HT-29 (cell line): ENCODE measurements at regions not wholly inside any gene's neighbourhood (a gene's known extent, or its start where the extent isn't known, plus 50 kb on each side); places are given as distances from the start of the nearest gene placed in this dataset.
"Not testable (repeated sequence)": the region's sequence is repeated elsewhere in the genome, so short reads cannot be mapped to it uniquely, and the experiment has no call there.

Experiments used
- DNase-seq: peaks from one replicate; pipeline ENCODE4 v3.0.0-alpha.2; 2015; ENCODE audit warnings: low spot score

DNA sequence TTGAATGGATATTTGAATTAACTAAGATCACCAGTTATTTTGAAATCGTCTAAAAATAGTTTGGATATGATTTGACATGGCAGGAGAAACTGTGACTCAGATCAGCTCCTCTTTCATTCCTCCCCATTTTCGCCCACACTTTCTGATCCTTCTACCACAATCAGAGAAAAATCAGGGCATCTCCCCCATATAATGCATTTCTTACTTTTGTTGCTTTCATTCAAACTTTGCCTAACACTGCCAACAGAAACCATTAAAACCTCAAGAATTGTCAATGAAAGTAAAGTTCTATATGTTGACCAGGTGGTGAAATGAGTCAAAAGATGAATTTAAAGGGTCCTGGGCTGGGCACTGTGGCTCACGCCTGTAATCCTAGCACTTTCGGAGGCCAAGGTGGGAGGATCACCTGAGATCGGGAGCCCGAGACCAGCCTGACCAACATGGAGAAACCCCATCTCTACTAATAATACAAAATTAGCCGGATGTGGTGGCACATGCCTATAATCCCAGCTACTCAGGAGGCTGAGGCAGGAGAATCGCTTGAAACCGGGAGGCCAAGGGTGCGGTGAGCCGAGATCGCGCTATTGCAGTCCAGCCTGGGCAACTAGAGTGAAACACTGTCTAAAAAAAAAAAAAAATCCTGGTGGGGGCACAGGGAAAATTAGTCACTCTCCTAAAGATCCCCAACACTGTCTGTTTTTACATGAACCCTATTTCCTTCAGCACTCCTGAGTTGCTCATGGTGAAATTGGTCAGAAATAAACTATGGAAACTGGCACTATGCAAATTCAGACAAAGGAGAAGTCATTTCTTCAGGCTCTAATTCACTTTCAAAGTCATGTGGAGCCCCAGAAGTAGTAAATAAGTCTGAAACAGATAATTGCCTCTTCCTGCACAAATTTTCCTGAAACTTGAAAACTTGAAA is 122.8 kb upstream of the NOCT start:
- no peak for DNase-seq

DNA sequence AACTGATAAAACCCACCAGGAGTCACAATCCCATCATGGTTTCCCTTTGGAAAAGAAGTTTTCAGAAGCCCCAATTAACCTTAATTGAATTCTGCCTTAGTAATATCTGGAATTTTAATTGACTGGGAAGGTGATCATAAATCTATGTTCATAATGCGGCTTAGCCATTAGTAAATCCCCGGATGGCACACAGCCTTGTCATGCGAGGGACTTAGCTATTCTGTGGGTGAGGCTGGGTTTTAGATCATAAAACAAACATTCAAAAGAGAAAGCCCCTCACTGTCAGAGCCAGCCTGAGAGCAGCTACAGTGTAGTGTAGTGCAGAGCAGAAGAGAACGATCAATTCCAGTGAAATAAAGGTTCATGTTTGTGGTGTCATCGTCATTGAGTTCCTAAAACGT is 124.0 kb upstream of the NOCT start:
- DNase-seq, result no peak

DNA sequence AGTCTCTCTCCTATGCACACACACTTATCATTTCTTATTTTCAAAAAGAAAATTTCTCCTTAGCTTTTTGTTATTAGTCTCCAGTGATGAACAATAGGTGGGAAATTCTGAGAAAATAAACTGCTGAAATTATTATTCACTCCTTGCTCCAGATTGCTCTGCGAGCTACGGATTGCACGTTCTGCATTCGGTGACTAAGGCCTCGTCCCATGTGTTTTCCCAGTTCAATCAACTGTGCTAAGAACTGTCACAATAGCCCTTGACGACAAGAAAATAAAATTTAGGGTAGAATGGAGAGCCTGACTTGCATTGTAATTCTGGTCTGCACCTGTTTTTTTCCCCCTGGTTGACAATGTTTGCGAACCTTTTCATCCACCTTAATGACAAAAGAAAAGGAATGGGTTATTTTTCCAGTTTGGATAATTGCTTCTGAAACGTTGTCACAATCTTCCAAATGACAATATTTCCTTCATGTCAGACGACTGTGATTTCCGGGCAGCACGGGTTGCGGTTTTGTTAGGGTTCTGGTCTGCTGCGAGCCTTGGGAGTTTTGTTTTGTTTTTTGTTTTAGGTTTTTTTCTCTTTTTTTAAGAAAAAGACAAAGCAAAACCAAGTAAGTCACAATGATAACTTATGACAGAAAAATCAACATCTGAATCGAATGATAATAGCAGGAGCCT is 124.5 kb upstream of the NOCT start:
- DNase-seq, result no peak

DNA sequence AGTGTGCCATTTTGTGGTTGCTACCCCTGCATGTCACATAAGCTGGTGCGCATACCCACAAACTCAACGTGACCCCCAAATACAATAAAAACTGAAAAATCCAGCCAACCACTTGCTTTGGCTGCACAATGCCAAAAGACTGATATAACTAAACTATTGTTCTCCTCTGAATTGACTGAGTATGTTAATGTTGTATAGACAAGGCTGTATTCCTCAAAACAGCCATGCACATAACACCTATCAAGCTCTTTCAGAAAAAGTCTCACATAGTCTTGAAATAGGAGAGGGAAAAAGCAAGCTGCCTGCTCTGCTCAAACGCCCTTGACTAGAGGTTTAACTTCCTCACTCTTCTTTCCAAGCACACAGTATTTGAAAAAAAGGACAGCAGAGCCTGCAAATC is 126.4 kb upstream of the NOCT start:
- DNase-seq, result no peak

DNA sequence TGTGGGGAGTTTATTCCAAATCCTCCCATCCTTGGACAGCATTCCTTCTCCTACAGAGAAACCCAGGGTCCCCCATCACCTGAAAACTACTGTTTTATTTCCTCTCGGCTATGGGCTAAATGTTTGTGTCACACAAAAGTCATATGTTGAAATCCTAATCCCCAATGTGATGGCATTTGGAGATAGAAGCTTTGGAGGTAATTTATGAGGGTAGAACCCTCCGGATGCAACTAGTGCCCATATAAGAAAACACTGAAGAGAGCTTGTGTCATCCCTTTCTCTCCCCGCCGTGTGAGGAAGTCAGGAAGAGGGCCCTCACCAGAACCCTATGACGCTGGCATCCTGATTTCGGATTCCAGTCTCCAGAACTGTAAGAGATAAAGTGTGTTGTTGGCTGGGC is 127.8 kb upstream of the NOCT start:
- DNase-seq, result no peak

DNA sequence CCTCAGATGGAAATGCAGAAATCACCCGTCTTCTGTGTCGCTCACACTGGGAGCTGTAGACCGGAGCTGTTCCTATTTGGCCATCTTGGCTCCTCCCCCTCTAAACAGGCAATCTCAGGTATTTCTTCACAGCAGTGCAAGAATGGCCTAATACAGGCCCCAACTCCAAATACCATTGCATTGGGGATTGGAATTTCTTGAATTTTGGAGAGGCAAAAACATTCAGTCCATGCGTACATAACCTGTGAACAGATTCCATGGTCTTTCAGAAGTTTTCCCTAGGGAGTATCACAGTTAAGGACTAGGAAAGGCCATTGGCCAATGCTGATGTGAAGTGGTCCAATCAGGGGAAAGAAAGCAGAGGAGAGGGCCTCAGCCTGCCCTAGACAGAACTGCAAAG is 128.2 kb upstream of the NOCT start:
- no peak for DNase-seq

DNA sequence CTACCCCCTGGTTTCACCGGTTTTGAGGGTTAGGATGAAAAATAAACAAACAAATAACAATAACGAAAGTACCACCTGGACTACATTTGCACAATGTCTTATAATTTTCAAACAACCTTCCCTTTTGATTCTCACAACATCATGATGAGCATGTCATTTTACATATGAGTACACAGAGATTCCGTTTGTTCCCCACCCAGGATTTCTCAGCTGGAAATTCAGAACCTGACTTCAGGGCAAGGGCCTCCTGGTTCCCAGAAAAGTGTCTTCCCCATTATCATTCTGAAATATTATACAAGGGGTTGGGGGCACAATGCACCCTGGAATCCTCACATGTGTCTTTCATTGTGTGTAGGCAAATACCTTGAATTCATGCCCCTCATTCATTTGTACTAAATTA is 135.8 kb upstream of the NOCT start:
- DNase-seq, result no peak

DNA sequence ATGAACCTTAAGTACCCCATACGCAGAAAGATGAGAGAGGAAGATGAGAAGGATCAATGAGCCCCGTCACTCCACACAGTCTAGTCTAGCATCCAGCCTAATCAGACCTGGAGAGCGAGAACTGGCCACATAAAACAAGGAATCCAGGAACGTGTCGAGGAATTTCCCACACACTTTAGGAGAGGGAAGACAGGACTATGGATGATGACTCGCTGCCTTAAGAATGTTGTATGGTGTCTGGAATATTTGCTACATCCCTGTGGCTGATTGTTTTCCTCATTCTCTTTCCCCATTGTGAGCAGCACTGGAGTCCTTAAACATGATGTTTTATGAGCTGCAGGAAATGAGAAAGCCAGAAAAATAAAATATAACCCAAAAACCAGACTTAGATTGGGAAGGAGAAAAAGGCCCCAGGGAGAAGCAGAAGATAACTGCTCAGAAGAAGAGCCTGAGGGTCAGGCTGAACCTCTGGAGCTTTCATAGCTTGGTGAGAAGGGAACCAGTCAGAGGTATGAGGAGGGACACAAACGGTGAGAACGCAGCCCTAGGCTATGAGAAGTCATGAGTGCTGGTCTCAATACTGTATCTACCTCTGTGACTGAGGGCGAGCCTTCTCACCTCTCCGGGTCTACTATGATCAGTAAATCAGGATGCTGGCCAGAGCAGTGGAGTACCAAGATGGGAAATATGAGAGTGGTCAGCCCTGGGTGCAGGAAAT is 139.5 kb upstream of the NOCT start:
- no peak for DNase-seq

DNA sequence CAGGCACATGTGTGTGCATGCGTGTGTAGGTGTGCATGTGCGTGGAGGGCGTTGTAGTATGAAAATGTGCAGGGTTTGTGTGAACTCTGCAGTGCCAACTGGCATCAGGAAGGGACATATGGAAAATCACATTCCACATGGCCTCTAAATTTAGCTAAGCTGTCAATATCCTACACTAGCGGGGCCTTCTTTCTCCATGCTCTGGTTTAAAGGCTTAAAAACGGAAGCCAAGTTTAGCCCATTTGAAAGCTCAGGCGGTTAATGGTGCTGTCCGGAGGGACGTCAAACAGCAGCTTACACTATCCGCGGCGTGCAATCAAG is 144.1 kb upstream of the NOCT start:
- DNase-seq, result no peak

DNA sequence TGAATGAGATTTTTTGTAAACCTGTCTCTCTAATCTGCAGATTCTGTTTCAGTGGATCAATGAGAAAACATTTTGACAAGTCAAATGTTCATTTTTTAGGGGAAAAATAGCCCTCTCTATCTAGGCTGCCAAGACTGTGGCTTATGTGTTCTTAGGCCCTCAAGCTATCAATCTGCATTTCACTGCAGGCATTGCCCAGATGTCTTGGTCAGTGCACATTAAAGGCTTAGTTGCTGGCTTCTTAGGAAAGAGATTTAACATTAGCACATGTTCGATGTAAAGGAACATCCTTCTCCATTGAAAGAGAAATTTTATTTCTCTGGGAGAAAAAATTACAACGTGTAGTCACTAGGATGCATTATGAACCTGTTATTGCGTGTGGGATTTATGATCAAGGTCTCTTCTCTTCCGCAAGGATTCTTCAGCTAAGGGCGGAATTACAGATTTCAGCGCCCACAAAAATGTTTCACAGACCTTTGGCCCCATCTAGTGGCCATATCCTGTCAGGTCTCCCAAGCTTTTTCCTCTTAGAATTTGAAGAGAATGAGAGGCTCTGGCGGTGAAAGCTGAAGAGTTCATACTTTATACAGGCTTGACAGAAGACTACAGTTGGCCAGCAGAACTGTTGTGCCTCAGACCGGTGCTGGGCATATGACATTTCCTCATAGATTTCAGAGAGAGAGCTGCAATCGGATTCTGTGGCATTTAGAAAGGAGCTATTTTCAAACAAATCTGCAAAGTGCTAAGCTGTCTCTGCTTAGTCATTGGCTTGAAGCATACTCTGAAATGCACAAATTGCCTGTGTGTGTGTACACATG is 144.6 kb upstream of the NOCT start:
- peak; percentile 94 for DNase-seq

DNA sequence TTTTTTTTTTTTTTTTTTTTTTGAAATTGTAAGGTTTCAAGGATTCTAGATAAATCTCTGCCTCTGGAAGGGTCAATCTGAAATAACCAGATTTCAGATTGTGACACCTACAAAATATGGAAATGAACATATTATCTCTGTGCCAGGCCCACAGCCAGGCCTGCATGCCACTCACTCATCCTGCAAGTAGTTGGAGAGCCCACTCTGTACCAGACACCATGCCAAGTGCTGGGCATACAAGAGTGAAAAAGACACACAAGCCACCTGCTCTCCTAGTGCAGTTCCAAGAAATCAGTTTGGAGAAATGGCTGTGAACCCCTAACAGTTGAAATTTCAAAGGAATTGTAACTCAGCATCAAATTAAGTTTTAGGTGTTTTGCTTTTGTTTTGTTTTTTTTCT is 145.9 kb upstream of the NOCT start:
- no peak for DNase-seq

DNA sequence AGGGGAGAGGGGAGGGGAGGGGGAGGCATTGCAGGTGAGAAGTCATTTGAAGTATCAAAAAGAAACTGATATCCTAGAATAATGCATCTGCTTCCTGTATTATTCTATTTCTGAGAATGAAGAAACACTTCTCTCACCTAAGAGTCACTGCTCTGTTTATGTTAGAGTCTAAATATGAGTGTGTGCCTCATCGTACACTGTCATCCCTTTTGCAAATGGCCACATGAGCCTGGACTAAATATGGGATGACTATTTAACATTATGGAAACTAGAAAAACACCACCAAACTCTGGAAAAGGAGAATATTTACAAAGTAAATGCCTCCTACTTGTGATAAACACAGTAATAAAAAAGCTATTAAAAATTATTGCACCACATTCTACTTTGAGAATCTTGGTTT is 146.4 kb upstream of the NOCT start:
- DNase-seq, result no peak

DNA sequence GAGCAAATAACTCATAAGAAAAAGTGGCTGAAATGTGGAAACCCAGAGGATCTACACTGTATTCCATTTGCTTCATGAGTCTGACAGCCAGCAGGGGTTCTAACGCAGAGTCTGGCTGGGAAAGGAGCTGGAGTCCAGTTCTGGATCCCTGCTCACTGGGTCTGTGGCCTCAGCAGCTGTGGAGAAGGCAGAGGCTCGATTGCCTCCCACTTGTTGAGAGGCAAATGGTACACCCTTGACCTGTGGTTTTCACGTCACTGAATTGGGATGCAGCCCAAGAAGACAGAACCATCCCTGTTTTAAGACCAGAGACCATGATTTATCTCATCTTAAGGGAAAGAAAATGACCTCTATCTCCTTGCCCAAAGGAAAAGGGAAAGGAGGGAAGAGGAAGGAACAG is 147.0 kb upstream of the NOCT start:
- no peak for DNase-seq

DNA sequence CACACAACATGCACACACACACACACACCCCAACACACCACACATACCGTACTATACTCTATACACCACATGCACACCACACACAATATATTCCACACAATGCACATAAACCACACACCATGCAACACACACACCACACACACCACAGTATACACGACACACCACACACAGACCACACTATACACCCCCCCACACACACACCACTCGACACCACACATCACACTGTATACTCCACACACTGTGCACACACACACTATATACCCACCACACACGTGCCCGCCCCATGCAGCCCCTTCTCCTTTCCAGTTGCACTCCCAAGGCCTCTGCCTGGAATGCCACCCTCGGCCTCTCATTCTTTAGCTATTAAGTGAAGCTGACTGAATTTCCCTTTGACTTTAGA is 148.2 kb upstream of the NOCT start:
- no peak for DNase-seq

DNA sequence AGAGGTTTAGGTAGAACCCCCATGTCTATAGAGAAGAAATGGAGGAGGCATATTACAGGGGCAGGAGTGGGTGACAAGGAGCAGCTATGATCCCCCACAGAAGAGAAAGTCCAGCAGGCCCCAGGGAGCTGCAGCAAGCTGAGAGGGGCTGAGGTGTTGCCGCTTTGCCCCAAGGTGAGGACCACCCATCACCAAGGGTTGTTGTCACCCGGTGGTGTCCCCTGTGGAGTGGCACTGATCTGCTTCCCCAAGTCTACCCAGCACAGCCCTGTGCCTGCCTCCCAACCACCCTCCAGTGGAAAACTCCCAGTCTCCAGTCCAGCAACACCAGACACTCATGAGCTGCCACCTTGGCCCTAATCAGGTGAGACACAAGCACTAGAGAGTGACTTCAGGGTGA is 149.3 kb upstream of the NOCT start:
- DNase-seq, result no peak

DNA sequence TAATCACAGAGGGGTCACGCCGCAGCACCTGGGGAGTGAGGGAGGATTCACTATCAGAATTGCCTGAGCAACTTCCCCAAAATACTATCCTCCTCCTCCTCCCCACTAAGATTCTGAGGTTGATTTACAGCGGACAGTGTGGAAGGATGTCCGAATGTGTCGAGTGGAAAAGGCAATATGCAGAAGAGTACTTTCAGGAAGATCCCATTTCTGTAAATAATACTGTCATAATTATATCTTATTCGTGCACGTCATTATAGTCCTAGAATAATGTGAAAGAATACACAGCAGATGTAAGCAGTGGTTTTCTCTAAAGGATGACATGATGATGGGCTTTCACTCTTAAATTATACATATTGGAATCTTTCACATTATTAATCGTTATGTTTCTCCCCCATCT is 149.8 kb upstream of the NOCT start:
- DNase-seq, result no peak

DNA sequence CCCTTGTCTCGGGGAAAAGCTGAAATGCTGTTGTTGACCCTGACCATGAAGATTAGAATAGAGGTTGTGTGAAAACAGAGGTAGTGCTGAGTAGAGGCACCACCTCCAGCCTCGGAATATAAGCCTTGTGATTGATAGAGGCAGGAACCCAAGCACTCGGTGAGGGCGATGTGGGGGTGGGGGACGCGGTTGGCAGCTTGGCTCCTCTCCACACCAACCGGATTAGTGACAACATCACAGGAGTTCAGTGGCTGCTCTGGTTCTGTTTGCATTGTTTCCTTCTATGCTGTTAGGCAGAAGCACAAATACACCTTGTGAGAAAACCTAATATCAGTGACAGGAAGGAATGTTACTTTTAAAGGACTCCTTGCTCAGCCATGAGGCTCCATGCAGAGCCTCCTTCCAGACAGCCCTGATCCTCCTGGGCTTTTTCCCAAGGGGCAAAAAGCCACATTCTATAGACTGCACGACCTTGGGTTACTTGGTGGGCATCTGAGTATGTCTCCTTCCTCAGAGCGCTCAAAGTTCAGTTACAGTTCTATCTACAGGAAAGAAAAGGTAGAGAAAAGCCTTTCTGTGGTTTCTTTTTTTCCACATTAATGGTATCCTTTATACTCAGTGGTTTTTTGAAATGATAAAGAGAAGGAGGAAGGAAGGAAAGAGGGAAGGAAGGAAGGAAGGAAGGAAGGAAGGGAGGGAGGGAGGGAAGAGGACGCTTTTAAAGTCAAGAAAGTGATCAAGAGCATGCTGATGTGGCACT is 150.4 kb upstream of the NOCT start:
- DNase-seq, result no peak

DNA sequence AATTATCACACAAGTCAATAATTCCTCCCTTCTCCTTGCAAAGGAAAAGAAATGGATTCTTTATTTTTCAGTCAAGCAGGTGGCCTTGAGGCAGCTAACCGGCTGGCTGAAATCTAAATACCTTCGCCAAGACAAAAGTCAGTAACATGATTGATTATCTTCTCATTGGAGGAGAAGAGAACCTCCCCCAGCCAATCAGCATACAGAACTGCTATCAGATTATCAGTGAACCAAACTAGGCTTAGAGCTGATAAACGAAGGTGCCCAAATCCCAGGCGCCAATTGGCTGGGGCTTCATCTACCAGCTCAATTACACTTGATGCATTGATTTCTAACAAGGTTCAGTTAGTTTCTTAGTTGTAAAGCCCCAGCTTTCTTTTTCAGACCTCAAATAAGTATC is 152.4 kb upstream of the NOCT start:
- DNase-seq, result no peak

DNA sequence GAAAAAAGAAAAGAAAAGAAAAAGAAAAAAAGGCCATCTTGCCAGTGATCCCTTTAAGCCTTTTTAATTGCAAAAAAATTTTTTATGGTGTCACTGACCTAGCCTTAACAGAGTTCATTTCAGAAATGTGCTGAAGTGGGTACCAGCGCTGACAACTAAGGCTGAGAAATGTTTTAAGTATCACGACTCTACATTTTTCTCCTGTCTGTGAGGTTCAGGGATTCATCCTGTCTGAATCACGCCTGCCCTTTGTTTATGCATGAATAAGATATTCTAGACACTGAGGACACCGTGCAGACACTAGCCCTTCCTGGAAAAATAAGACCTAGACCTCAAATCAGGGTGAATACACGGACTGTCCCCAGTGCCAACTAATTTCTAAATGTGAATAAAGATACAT is 154.4 kb upstream of the NOCT start:
- no peak for DNase-seq

DNA sequence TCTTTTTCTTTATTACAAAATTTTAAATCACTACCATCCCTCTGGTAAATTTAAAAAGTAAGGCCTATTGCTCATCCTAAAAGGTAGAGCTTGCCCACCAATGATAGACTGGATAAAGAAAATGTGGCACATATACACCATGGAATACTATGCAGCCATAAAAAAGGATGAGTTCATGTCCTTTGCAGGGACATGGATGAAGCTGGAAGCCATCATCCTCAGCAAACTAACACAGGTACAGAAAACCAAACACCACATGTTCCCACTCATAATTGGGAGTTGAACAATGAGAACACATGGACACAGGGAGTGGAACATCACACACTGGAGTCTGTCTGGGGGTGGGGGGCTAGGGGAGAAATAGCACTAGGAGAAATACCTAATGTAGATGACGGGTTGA is 155.2 kb upstream of the NOCT start:
- not testable (repeated sequence) for DNase-seq

DNA sequence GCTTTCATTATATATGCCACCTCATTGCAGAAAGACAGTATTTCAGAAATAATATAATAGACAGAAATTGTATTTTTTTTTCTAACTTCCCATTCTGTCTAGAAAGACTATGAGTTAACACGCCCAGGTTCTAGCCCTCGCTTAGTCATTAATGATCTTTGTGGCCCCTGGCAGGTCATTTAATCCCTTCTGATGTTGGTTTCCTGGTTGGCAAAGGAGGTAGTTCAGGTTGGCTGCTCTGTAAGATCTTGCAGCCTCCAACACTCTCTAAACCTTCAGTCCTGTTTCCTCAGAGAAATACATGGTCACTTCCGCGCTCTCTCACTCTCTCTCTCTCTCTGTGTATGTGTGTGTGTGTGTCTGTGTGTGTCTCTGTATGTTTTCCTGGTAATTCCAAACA is 156.3 kb upstream of the NOCT start:
- peak; percentile 28 for DNase-seq
